GM19025 (cell line): ENCODE measurements at regions not wholly inside any gene's neighbourhood (a gene's known extent, or its start where the extent isn't known, plus 50 kb on each side); places are given as distances from the start of the nearest gene placed in this dataset.
"Not testable (repeated sequence)": the region's sequence is repeated elsewhere in the genome, so short reads cannot be mapped to it uniquely, and the experiment has no call there.

Experiments
- ATAC-seq: cut with Tn5 transposase; IDR thresholded peaks from one replicate; pipeline ENCODE4 v1.9.1; 2021; ENCODE audit warnings: mild to moderate bottlenecking, low read depth, moderate library complexity; ENCODE audit not compliant: unreplicated experiment

DNA sequence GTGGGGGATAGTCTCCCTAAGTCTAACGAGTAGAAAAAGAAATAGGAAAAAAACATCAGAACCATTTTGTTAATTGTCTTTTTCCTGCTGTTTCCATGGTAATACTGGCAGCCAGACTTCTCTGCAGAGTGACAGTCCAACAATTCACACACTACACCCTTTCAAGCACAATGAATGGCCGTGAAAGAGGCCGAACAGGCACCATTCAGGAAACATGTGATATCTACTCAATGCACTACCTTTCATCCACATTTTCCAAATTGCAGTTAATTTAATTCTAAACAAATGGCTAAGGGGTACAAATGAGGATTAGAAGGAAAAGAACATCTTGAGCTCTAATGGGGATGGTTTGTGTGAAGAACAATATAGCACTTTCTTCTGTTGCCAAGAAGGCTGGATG lies 358.5 kb upstream of the ANKRD30A start:
- no peak for ATAC-seq

DNA sequence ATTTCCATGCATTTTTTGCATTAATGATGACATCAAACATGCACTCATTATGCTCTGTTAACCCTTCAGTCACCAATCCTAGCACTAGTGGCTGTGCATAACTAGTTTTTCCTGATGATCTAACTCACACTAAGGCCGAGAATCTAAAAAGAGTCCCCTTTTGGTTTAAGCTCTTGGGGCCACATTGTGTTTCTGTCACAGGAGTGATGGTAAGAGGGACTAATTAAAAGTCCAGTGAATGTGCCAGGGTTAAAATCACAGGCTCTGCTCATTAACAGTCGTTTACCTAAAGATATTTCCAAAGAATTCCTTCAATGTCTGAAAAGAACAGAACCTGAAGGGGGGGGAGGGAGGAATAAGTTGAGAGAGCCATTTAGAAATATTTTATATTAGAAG lies 359.0 kb upstream of the ANKRD30A start:
- no peak for ATAC-seq

DNA sequence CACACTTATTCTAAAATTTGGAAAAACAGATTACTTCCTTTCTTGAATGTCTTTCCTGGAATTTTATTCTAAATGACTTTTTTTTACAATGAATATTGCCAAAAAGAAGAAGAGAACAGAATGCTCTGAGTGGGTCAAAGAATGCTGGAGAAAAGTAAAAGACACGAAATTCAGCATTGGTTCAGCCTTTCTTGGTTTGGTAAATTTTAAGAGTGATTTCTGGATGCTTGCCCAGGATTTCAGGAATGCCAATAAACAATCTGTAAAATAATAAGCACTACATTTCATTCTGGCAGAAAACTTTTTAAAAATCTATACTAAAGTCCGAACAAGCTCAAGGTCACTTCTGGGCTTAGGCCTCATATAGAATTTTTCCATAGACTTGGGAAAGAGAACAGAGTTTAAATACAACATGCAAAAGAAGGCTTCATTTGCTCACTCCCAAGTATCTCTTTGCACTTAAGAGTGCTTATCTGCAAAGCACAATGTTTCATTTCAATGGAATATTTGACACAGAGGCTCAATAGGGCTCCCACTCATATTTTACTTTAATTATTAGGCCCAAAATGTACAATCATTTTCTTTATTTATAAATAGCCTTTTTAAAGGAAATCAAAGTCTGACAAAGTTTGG lies 359.5 kb upstream of the ANKRD30A start:
- no peak for ATAC-seq

DNA sequence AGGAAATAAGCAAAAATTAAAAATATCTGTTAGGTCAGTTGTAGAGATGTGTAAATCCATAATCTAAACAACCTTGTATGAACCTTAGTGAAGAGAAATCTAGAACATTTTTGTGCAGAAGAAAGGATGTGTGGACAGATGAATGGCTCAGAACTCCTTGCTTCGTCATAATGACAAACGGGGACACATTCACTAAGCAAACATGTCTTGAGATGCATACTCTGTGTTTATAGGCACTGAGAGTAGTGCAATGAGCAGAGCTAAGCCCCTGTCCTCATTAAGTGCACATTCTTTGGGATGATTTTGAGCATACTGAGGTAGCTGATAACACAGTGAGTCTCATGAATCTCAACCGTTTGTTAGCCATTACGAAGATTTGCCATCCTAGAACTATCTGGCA lies 360.6 kb upstream of the ANKRD30A start:
- ATAC-seq, result no peak

DNA sequence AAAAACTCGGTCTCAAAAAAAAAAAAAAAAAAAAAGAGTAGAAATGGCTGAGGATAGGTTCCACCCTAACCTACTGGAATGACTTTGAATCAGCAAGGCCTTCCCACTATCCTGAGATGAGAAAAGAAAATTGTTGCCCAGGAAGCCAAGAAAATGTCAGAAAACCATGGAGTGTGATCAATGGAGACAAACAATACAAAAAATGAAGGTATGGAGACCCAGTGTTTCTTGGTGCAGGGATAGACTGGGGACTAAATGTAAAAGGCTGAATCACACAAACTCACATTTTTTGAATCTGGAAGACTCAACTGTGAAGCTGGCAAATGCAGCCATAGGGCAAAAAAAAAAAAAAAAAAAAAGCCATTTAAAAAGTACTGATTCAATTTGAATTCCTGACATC lies 364.3 kb upstream of the ANKRD30A start:
- ATAC-seq, result no peak

DNA sequence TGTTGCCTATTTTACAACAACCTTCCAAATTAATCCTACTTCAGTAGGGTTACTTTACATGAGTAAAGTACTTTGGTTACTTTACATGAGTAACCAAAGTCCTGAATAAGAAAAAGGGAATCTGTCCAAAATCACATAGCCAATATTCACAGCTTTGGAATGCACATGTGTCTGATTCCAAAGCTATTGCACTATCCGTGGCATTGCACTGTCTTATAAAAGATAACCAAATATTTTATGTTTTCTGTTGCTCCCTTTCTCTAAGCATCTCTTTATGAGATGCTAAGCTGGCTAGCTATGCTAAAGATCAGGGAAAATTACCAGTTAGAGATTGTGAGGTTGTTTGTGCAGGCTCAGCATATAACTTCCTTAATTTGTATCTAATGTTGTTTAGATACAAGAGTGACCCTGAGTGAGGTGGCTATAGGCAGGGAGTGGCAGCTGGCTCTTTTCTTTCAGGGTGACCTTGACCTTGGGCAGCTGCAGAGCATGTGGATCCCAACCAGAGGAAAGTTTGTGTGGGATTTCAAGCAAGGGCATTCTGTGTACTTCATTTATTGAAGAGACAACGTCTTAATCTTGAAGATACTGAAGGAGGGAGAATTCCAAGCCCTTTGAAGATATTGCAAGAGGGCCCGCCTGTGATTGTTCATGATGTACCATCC lies 366.1 kb upstream of the ANKRD30A start:
- ATAC-seq, result no peak

DNA sequence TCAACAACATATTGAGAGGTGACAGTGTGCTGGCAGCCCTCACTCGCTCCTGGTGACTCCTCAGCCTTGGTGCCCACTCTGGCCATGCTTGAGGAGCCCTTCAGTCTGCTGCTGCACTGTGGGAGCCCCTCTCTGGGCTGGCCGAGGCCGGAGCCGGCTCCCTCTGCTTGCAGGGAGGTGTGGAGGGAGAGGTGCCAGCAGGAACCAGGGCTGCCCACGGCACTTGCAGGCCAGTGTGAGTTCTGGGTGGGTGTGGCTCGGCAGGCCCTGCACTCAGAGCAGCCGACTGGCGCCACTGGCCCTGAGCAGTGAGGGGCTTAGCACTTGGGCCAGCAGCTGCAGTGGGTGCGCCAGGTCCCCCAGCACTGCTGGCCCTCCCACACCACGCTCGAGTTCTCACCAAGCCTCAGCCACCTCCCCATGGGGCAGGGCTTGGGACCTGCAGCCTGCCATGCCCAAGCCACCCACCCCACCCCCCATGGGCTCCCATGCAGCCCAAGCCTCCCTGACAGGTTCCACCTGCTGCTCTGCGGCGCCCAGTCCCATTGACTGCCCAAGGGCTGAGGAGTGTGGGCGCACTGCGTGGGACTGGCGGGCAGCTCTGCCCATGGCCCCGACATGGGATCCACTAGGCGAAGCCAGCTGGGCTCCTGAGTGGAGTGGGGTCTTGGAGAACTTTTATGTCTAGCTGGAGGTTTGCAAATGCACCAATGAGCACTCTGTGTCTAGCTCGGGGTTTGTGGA lies 377.1 kb upstream of the ANKRD30A start:
- no peak for ATAC-seq

DNA sequence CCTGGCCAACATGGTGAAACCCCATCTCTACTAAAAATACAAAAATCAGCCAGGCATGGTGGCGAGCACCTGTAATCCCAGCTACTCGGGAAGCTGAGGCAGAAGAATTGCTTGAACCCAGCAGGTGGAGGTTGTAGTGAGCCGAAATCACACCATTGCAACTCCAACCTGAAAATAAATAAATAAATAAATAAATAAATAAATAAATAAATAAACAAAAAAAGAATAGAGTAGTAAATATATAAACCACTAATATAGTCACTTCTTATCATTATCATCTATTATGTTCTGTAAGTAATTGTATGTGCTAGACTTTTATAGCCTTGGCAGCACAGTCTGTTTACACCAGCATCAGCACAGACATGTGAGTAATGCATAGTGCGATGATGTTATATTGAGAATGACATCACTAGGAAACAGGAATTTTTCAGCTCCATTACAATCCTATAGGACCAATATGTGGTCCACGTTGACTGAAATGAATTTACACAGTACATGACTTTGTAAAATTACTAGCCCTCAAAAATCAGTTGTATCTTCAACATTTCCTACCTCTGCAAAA lies 385.4 kb upstream of the ANKRD30A start:
- no peak for ATAC-seq

DNA sequence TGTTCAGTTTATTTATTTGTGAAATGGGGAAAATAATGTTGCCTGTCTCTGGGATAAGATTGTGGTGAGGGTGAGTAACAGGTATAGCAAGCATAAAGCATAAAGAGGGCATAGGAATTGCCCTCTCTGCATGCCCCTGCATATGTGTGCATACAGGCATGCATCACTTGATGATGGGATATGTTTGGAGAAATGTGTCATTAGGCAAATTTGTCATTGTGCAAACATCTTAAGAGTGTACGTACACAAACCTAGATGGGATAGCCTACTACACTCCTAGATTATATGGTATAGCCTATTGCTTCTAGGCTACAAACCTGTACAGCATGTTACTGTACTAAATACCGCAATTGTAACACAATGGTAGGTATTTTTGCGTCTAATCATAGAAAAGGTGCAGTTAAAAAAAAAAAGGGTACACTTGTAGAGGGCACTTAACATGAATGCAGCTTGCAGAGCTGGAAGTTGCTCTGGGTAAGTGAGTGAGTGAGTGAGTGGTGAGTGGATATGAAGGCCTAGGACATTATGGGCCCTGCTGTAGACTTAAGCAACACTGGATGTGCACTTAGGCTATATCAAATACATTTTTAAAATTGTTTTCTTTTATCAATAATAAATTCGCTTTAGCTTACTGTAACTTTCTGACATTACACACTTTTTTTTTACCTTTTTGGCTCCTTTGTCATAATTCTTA lies 386.5 kb upstream of the ANKRD30A start:
- ATAC-seq, result no peak

DNA sequence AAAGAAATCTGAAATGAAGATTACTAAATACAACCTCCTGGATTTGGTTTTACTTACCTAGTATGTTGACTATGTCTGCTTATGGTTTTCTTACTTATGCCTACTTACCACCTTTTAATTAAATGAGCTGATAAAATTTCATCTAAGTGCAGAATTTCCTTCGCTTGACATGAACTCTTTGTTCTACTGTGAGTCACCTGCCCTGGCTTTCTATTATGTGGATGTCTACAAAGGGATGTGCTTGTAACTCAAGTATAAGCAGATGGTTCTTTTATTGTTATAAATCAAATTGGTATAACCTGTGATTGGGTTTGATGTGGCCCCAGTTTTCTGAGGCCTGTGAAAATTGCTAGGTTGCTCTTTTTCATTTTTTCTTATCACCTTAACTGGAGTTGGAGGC lies 389.1 kb upstream of the ANKRD30A start:
- ATAC-seq, result no peak

DNA sequence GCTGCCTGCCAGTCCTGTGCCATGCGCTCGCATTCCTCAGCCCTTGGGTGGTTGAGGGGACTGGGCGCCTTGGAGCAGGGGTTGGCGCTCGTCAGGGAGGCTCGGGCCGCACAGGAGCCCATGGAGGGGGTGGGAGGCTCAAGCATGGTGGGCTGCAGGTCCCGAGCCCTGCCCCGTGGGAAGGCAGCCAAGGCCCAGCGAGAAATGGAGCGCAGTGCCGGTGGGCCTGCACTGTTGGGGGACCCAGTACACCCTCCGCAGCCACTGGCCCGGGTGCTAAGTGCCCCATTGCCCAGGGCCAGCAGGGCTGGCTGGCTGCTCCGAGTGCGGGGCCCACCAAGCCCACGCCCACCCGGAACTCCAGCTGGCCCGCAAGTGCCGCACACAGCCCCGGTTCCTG lies 390.8 kb upstream of the ANKRD30A start:
- ATAC-seq, result not testable (repeated sequence)

DNA sequence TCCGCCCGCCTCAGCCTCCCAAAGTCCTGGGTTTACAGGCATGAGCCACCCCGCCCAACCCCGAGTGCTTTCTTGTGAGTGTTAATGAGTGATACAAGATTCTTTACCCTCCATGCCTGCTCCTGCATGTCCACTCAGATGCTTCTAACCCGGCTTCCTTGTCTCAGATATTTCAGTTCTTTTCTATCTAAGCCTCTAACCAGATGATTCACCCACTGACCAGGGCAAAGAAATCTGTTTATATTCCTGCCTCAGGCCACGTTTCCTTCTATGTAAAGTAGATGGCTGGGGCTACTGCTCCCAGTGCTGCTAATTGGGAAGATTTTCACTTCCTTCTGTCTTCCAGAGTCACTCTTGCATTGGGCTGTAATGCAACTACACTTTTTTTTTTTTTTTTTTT lies 395.1 kb upstream of the ANKRD30A start:
- no peak for ATAC-seq

DNA sequence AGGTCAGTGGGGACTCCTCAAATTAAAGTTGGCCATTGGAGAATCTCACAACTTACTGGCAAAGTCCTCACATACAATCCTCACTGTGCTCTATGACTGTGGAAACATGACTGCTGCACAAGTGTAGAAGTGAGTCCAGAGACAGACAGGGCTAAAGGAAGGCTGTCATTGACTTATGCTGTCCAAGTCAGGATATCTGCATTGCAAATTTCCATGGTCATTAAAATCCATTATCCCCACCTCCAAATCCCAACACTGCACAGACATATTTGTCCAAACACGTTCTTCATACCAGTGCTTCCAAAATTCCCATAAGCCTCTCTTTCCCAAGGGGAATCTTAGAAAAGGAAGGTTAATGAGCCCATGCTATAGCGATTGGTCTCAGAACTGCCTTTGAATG lies 396.8 kb upstream of the ANKRD30A start:
- ATAC-seq, result no peak

DNA sequence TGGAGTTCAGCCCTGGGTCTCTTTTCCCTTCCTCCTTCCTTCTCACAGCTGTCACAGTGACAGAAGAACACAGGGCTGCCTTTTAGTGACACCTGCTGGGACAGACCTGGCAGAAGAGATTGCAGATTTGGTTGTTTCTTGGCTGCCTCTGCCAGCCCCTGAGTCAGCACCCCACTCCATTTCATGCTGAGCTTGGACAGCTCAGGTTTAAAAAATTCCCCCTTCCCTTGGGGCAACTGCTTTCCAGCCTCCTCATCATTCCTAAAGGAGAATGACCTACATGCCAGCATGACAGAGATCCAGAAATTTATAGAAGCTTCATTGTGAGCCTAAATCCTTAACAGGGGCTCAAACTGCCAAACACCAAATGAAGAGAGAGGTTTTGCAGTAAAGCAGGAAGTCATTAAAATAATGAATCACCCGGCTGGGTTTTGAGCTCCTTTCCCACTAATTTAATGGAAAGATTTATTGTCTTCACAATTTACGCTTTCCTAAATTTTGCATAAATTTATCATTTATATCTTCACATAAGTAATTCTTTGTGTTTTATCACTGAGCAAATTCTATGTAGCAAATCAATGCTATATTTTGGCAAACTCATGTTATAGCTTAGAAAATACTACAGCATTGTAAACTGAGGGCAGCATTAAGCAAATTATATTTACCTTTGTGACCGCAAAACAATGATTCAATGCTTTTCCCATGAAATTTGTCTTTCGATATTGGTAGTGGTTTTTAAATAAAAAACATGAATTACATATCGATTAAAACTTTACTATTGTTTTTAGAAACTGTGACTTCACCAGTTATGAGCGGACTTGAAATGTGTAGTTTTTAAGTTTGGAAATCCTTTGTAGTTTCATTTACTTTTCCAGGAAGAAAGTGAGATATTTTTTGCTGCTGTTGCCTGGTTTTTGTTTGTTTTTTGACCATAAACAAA lies 399.5 kb upstream of the ANKRD30A start:
- ATAC-seq, result no peak

DNA sequence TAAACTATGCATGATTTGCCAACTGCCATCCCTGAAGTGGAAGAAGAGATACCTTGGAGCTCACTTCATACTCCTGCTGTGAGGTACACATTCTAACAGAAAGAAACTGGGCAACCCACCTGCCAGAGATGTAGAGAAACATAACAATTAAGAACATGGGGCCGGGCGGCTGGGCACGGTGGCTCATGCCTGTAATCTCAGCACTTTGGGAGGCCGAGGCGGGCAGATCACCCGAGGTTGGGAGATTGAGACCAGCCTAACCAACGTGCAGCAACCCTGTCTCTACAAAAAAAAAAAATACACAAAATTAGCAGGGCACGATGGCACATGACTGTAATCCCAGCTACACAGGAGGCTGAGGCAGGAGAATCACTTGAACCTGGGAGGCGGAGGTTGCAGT lies 402.6 kb upstream of the ANKRD30A start:
- ATAC-seq, result no peak

DNA sequence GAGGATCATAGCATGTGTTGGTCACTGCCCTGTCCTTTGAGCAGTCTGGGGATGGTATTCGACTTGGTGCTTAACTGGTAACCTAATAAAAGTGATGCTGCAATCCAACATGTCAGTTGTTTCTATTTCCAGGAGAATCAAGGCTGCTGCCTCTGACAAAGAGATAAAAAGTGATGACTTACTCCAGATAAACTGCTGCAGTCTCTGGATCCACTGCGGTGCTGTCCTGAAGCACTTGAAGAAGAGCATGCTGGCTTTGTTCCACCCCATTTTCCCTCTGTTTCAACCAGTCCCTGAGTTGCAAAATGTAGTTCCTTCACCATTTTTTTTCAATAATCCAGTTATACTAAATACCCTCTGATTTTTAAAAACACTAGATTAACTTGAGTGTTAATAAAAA lies 403.5 kb upstream of the ANKRD30A start:
- no peak for ATAC-seq

DNA sequence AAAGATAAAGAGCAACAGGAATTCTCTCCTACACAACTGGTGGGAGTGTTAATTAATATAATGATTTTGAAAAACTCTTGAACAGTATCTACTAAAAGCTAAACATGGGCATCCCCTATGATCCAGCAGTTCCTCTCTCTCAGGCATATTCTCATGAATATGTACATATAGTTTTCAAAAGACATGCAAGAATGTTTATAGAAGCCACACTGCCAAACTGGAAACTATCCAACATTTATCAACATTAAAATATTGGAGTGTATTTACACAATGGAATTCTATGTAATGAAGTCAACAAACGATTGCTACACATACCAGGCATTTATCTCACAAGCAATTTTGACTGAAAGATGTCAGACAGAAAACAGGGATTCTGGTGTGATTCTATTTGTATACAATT lies 404.5 kb upstream of the ANKRD30A start:
- ATAC-seq, result no peak

DNA sequence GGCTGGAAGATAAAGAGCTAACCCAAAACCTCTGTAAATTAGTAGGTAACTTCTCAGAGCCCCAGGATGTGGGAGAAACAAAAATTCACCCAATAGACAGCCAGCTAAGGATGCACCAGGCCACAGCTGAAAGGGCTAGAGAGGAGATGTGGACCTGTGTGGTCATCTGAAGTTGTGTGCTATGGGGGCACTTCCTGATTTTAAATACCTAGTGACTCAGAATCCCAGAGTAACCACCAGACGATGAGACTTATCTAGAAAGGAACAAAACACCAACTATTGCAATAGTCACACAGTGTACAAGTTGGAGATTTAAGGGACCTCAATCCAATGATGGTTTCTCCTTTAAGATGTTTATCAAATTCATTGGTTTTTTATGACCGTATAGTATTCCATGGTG lies 408.3 kb upstream of the ANKRD30A start:
- ATAC-seq, result no peak

DNA sequence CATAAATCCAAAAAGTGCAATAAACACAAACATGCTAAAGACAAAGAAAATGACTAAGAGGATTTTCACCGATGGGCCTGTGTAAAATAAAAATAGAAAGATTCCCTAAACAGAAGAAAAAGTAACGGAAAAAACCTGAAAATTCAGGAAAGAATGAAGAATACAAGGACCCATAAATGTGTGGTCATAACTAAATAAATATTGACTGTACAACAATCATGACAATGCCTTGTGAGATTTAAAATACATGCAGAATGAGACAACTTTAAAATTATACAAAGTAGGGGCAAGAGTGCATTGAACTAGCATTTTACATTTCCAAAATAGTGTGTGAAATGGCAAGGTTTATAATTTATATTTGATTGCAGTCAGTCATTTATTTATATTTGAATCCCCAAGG lies 409.1 kb upstream of the ANKRD30A start:
- ATAC-seq, result no peak

DNA sequence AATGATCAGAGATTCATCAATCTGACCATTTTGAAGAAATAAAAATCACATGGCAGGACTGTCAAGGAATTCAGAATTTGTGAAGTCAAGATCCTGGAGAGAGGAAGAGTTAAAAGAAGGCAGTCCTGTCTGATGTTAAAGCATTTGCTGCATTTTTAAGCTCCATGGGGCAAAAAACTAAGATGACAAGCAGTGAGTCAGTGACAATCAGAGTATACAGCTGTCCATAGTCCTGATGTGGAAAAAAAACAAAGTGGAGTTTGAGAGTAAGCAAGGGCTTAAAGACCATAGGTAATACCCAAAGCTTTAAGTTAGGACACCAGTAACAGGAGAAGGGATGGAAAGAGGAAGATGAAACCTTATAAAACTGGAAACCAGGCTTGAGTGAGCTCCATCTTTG lies 412.7 kb upstream of the ANKRD30A start:
- ATAC-seq, result no peak
